Mesodermal cell (in vitro differentiated cells): ENCODE measurements at regions not wholly inside any gene's neighbourhood (a gene's known extent, or its start where the extent isn't known, plus 50 kb on each side); places are given as distances from the start of the nearest gene placed in this dataset.
"Not testable (repeated sequence)": the region's sequence is repeated elsewhere in the genome, so short reads cannot be mapped to it uniquely, and the experiment has no call there.

Experiments used
- H3K27ac ChIP-seq: 2 replicates; pipeline ENCODE4 v1.7.0; 2013; ENCODE audit warnings: mild to moderate bottlenecking, low read depth, low read length, moderate library complexity; ENCODE audit not compliant: severe bottlenecking
- H3K36me3 ChIP-seq: 2 replicates; pipeline ENCODE4 v1.7.1; 2013; ENCODE audit warnings: mild to moderate bottlenecking, low read length, moderate library complexity; ENCODE audit not compliant: control insufficient read depth, insufficient read depth
- H3K4me1 ChIP-seq: one replicate; pipeline ENCODE4 v1.7.1; 2013; ENCODE audit warnings: mild to moderate bottlenecking, low read length; ENCODE audit not compliant: insufficient read depth, control insufficient read depth, poor library complexity, severe bottlenecking
- H3K4me3 ChIP-seq: 2 replicates; pipeline ENCODE4 v1.7.0; 2013; ENCODE audit warnings: low read length, control low read depth, mild to moderate bottlenecking; ENCODE audit not compliant: insufficient read depth, poor library complexity, severe bottlenecking; ENCODE audit errors: extremely low read depth
- H3K9me3 ChIP-seq: 2 replicates; pipeline ENCODE4 v1.7.1; 2013; ENCODE audit warnings: mild to moderate bottlenecking, low read length, moderate library complexity; ENCODE audit not compliant: control insufficient read depth
- WGBS, 2 experiments: methylation state at CpG; one replicate each; pipeline ENCODE4 v1.1.5; 2013; ENCODE audit warnings: missing lambda C conversion rate in 2 of 2; ENCODE audit not compliant: insufficient coverage in 2 of 2; 5-methylcytosine and 5-hydroxymethylcytosine counted together

- no peaks in the 10 kb centered on the region for H3K36me3 ChIP-seq
- H3K4me3 ChIP-seq, result no peak overlapping the region
- no peak overlapping the region for H3K27ac ChIP-seq
- H3K4me1 ChIP-seq, result no peaks in the 10 kb centered on the region
- peaks cover 4% of the 10 kb centered on the region for H3K9me3 ChIP-seq
- 100% methylated on average over 1 of the region's 2 CpGs; no CpG with 5 or more reads in 1 of the 2 experiments for WGBS, 2 experiments
Observed at GRCh38 chrX:7596822-7597221, 246.1 kb upstream of the VCX start.

GRCh38 chrX:7593370-7593769, 249.6 kb upstream of the VCX start:
- not testable (repeated sequence) for H3K27ac ChIP-seq
- 90 to 92% methylated on average over 11 to 16 of the region's 28 CpGs for WGBS, 2 experiments

GRCh38 chrX:7586126-7586525, 256.8 kb upstream of the VCX start:
- Histone ChIP-seq H3K4me3 (no peak overlapping the region), H3K9me3 (no peaks in the 10 kb centered on the region), H3K4me1 (no peaks in the 10 kb centered on the region), H3K27ac (no peak overlapping the region), H3K36me3 (no peaks in the 10 kb centered on the region)
- no CpG with 5 or more reads among the region's 2 CpGs for WGBS, 2 experiments

More at GRCh38 chrX:7593370-7593769, 249.6 kb upstream of the VCX start:
- H3K4me1 ChIP-seq, H3K36me3 ChIP-seq, H3K9me3 ChIP-seq, H3K4me3 ChIP-seq: not testable (repeated sequence)

GRCh38 chrX:7582191-7582590, 260.8 kb upstream of the VCX start:
- Histone ChIP-seq H3K4me1 (no peaks in the 10 kb centered on the region), H3K4me3 (no peak overlapping the region), H3K9me3 (no peaks in the 10 kb centered on the region), H3K36me3 (no peaks in the 10 kb centered on the region), H3K27ac (no peak overlapping the region)
- no CpG with 5 or more reads among the region's 4 CpGs for WGBS, 2 experiments

- Histone ChIP-seq H3K9me3 (no peaks in the 10 kb centered on the region), H3K4me1 (no peaks in the 10 kb centered on the region), H3K27ac (no peak overlapping the region), H3K36me3 (no peaks in the 10 kb centered on the region), H3K4me3 (no peak overlapping the region)
- WGBS, 2 experiments, result no CpG with 5 or more reads among the region's 2 CpGs
Observed at GRCh38 chrX:7580127-7580526, 262.8 kb upstream of the VCX start.

GRCh38 chrX:7574325-7574724, 268.6 kb upstream of the VCX start:
- Histone ChIP-seq H3K27ac (no peak overlapping the region), H3K4me1 (no peaks in the 10 kb centered on the region), H3K36me3 (no peaks in the 10 kb centered on the region), H3K9me3 (no peaks in the 10 kb centered on the region), H3K4me3 (no peak overlapping the region)
- WGBS, 2 experiments, result 0% methylated on average over 1 of the region's 3 CpGs; no CpG with 5 or more reads in 1 of the 2 experiments

- no peak overlapping the region for H3K4me3 ChIP-seq
- H3K36me3 ChIP-seq, result no peaks in the 10 kb centered on the region
- H3K4me1 ChIP-seq, result no peaks in the 10 kb centered on the region
- 67 to 92% methylated on average over 1 to 4 of the region's 9 CpGs for WGBS, 2 experiments
- no peaks in the 10 kb centered on the region for H3K9me3 ChIP-seq
- no peak overlapping the region for H3K27ac ChIP-seq
Observed at GRCh38 chrX:7570432-7571029, 272.4 kb upstream of the VCX start.

GRCh38 chrX:7568597-7568996, 274.4 kb upstream of the VCX start:
- Histone ChIP-seq H3K36me3 (no peaks in the 10 kb centered on the region), H3K27ac (no peak overlapping the region), H3K4me1 (no peaks in the 10 kb centered on the region), H3K9me3 (no peaks in the 10 kb centered on the region), H3K4me3 (no peak overlapping the region)
- WGBS, 2 experiments, result no CpG with 5 or more reads among the region's 4 CpGs

GRCh38 chrX:7568130-7568529, 274.8 kb upstream of the VCX start:
- Histone ChIP-seq H3K4me3 (no peak overlapping the region), H3K27ac (no peak overlapping the region), H3K9me3 (no peaks in the 10 kb centered on the region), H3K36me3 (no peaks in the 10 kb centered on the region), H3K4me1 (no peaks in the 10 kb centered on the region)
- WGBS, 2 experiments, result 67 to 90% methylated on average over 1 of the region's 3 CpGs

- no peaks in the 10 kb centered on the region for H3K4me1 ChIP-seq
- H3K36me3 ChIP-seq, result no peaks in the 10 kb centered on the region
- H3K27ac ChIP-seq, result no peak overlapping the region
- H3K4me3 ChIP-seq, result no peak overlapping the region
- no peaks in the 10 kb centered on the region for H3K9me3 ChIP-seq
- no CpG with 5 or more reads among the region's 2 CpGs for WGBS, 2 experiments
Observed at GRCh38 chrX:7552760-7553159, 290.2 kb upstream of the VCX start.

GRCh38 chrX:7546551-7547080, 296.4 kb upstream of the VCX start:
- Histone ChIP-seq H3K4me3 (no peak overlapping the region), H3K4me1 (no peaks in the 10 kb centered on the region), H3K27ac (no peak overlapping the region), H3K9me3 (no peaks in the 10 kb centered on the region), H3K36me3 (no peaks in the 10 kb centered on the region)
- 93 to 98% methylated on average over 7 to 12 of the region's 17 CpGs for WGBS, 2 experiments
